K562 (cell line): ENCODE measurements at regions not wholly inside any gene's neighbourhood (a gene's known extent, or its start where the extent isn't known, plus 50 kb on each side); places are given as distances from the start of the nearest gene placed in this dataset.
A peak's percentile ranks its signal among the peaks of the same experiment; 100 is the strongest.

Experiments used
- ATAC-seq: fragments of 200-7000 bp; cut with Tn5 transposase; 3 replicates; pipeline ENCODE4 v1.9.1; 2020; ENCODE audit warnings: moderate library complexity
- BruUV-seq: library from RNA; stranded (reverse); fragments of 400-500 nt; replicated peaks from 2 replicates; lab custom pipeline; 2021; lab: Mats Ljungman, UMichigan
- CTCF ChIA-PET: fragments of 300-600 bp; formaldehyde crosslinking; extraction: SDS; loops from one replicate; lab custom pipeline; 2021; ENCODE audit warnings: low intra/inter-chr PET ratio; lab: Yijun Ruan, JAX
- POLR2A ChIA-PET: fragments of 300-600, 350-650 bp; sonication (Branson Sonifier 250); formaldehyde crosslinking; extraction: SDS; loops from one replicate; lab custom pipeline; 2021; ENCODE audit warnings: antibody characterized with exemption, inconsistent platforms; lab: Yijun Ruan, JAX
- DNase-seq, 4 experiments: peaks; one replicate each; pipeline versions ENCODE4 v3.0.0 to v3.0.0-alpha.2; 2011 to 2018; ENCODE audit warnings: low spot score in 3 of 4, mixed read lengths in 3 of 4; ENCODE audit errors: extremely low read depth in 1 of 4
- FAIRE-seq: peaks from 2 replicates; lab custom pipeline; 2011; peaks lifted over from hg19 to GRCh38; lab: Jason Lieb, UNC
- H2AFZ ChIP-seq: 2 replicates; pipeline ENCODE4 v1.6.0; 2011; ENCODE audit warnings: low read depth, low read length, control low read depth, inconsistent platforms
- H3K27ac ChIP-seq: fragments of 200-600 bp; 3 replicates; pipeline ENCODE4 v1.8.0; 2011; ENCODE audit warnings: low read depth, mild to moderate bottlenecking, control low read depth, inconsistent platforms, low read length, moderate library complexity, mixed read lengths; ENCODE audit errors: extremely low read depth
- H3K27me3 ChIP-seq, 2 experiments: fragments of 300-600 bp in 1 of 2; 2 replicates in 1 of 2; 3 replicates in 1 of 2; pipeline versions ENCODE4 v1.6.0 to v1.8.0; 2011; ENCODE audit warnings: inconsistent platforms in 2 of 2, low read length in 2 of 2, mild to moderate bottlenecking in 1 of 2, mixed read lengths in 1 of 2, moderate library complexity in 1 of 2; ENCODE audit not compliant: control insufficient read depth in 2 of 2, insufficient read depth in 2 of 2
- H3K36me3 ChIP-seq: fragments of 300-600 bp; 3 replicates; pipeline ENCODE4 v1.8.0; 2011; ENCODE audit warnings: mild to moderate bottlenecking, low read length, inconsistent platforms; ENCODE audit not compliant: control insufficient read depth, insufficient read depth
- H3K4me1 ChIP-seq, 2 experiments: fragments of 200-600 bp in 1 of 2; replicated peaks in 1 of 2; 2 replicates in 1 of 2; 3 replicates in 1 of 2; pipeline versions ENCODE4 v1.5.1 to v1.8.0; 2011; ENCODE audit warnings: inconsistent platforms in 2 of 2, low read length in 2 of 2, mild to moderate bottlenecking in 1 of 2, mixed read lengths in 1 of 2, moderate library complexity in 1 of 2; ENCODE audit not compliant: control insufficient read depth in 2 of 2, insufficient read depth in 2 of 2
- H3K4me2 ChIP-seq: 2 replicates; pipeline ENCODE4 v1.6.1; 2011; ENCODE audit warnings: low read length, control low read depth, inconsistent platforms, mixed read lengths; ENCODE audit not compliant: insufficient read depth
- H3K4me3 ChIP-seq: fragments of 200-600 bp; sonication (generic), shearing (Covaris generic); 2 replicates; pipeline ENCODE4 v1.5.1; 2016; ENCODE audit warnings: control low read depth, inconsistent platforms
- H3K79me2 ChIP-seq: fragments of 200-600 bp; 3 replicates; pipeline ENCODE4 v1.8.0; 2011; ENCODE audit warnings: low read length, inconsistent platforms; ENCODE audit not compliant: control insufficient read depth, insufficient read depth
- H3K9ac ChIP-seq, 2 experiments: 2 replicates each; pipeline versions ENCODE4 v1.6.0 to v1.6.1; 2011; ENCODE audit warnings: low read depth in 2 of 2, low read length in 2 of 2, control low read depth in 1 of 2, inconsistent platforms in 1 of 2, mild to moderate bottlenecking in 1 of 2, mixed read lengths in 1 of 2; ENCODE audit not compliant: insufficient read depth in 1 of 2
- H3K9me1 ChIP-seq: one replicate; pipeline ENCODE4 v1.6.0; 2011; ENCODE audit warnings: inconsistent platforms, mild to moderate bottlenecking, low read length, moderate library complexity; ENCODE audit not compliant: control insufficient read depth, insufficient read depth
- H3K9me3 ChIP-seq: replicated peaks from 2 replicates; pipeline ENCODE4 v1.5.1; 2011; ENCODE audit warnings: low read depth, low read length, inconsistent platforms; ENCODE audit not compliant: control insufficient read depth, insufficient read depth
- H4K20me1 ChIP-seq: replicated peaks from 2 replicates; pipeline ENCODE4 v1.6.1; 2011; ENCODE audit warnings: low read length, inconsistent platforms, mixed read lengths; ENCODE audit not compliant: control insufficient read depth, insufficient read depth
- BDP1 ChIP-seq: IDR thresholded peaks from 3 replicates; pipeline ENCODE4 v1.6.1; 2011; ENCODE audit not compliant: insufficient read length, insufficient read depth
- ELF4 ChIP-seq: fragments of 450-650 bp; formaldehyde crosslinking; IDR thresholded peaks from 2 replicates; pipeline ENCODE4 v1.4.0; 2022; ENCODE audit warnings: missing genetic modification characterization
- EWSR1 ChIP-seq: fragments of 450-650 bp; IDR thresholded peaks from 2 replicates; pipeline ENCODE4 v1.6.1; 2018; ENCODE audit warnings: borderline replicate concordance, mild to moderate bottlenecking, low read depth, moderate library complexity; ENCODE audit not compliant: partially characterized antibody
- HOXB6 ChIP-seq: fragments of 250-450 bp; sonication (Bioruptor Pico); IDR thresholded peaks from 2 replicates; pipeline ENCODE4 v1.5.1; 2022; ENCODE audit warnings: mild to moderate bottlenecking, borderline replicate concordance
- ILK ChIP-seq: fragments of 450-650 bp; IDR thresholded peaks from 2 replicates; pipeline ENCODE4 v1.6.1; 2016; ENCODE audit warnings: missing genetic modification characterization, low read depth, mild to moderate bottlenecking, missing compliant biosample characterization, moderate library complexity, borderline replicate concordance
- KLF10 ChIP-seq: fragments of 250-450 bp; sonication (Bioruptor Pico); IDR thresholded peaks from 2 replicates; pipeline ENCODE4 v1.6.1; 2021; ENCODE audit warnings: matching md5 sums
- NFIX ChIP-seq: fragments of 250-450 bp; sonication (Bioruptor Pico); IDR thresholded peaks from 2 replicates; pipeline ENCODE4 v1.4.0; 2020; ENCODE audit warnings: low read depth, mild to moderate bottlenecking, moderate library complexity
- POLR2A ChIP-seq: fragments of 450-650 bp; conservative IDR thresholded peaks from 2 replicates; pipeline ENCODE4 v1.6.1; 2016
- POLR2H ChIP-seq: IDR thresholded peaks from 2 replicates; pipeline ENCODE4 v1.6.1; 2016; ENCODE audit warnings: missing genetic modification characterization, low read depth, mild to moderate bottlenecking, control low read depth, missing compliant biosample characterization, moderate library complexity
- POLR3A ChIP-seq: IDR thresholded peaks from 2 replicates; pipeline ENCODE4 v1.6.1; 2011; ENCODE audit warnings: borderline replicate concordance, mild to moderate bottlenecking, moderate library complexity; ENCODE audit not compliant: insufficient read length, insufficient read depth; ENCODE audit errors: extremely low read depth
- TAF15 ChIP-seq: fragments of 200-400 bp; formaldehyde crosslinking; IDR thresholded peaks from 2 replicates; pipeline ENCODE4 v1.6.1; 2017; ENCODE audit warnings: mild to moderate bottlenecking, low read depth, low read length, moderate library complexity
- TBP ChIP-seq: optimal IDR thresholded peaks from 2 replicates; pipeline ENCODE3; 2011; ENCODE audit warnings: low read depth, low read length, improper control_type of control experiment
- ZC3H8 ChIP-seq: fragments of 450-650 bp; IDR thresholded peaks from 2 replicates; pipeline ENCODE4 v1.6.1; 2017
- ZFP1 ChIP-seq: fragments of 450-650 bp; formaldehyde crosslinking; IDR thresholded peaks from 2 replicates; pipeline ENCODE4 v1.4.0; 2020; ENCODE audit warnings: mild to moderate bottlenecking, mixed read lengths
- ZNF140 ChIP-seq: fragments of 250-450 bp; sonication (Bioruptor Pico); IDR thresholded peaks from 2 replicates; pipeline ENCODE4 v1.8.0; 2021; ENCODE audit warnings: moderate library complexity, mild to moderate bottlenecking, inconsistent platforms
- ZNF175 ChIP-seq: fragments of 200-800 bp; sonication (Bioruptor generic); IDR thresholded peaks from 2 replicates; pipeline ENCODE4 v1.6.1; 2016; ENCODE audit warnings: low read depth, mild to moderate bottlenecking, missing genetic modification characterization, missing compliant biosample characterization
- ZSCAN32 ChIP-seq: fragments of 450-650 bp; formaldehyde crosslinking; IDR thresholded peaks from 2 replicates; pipeline ENCODE4 v1.4.0; 2020; ENCODE audit warnings: mild to moderate bottlenecking, moderate library complexity
- WGBS: fragments of 100-300 bp; shearing (Covaris generic); methylation state at CpG from one replicate; pipeline ENCODE4 v1.1.6; 2016; ENCODE audit warnings: low coverage, mixed read lengths; ENCODE audit not compliant: insufficient coverage; ENCODE audit errors: missing lambda C conversion rate; 5-methylcytosine and 5-hydroxymethylcytosine counted together
- in situ Hi-C: fragments of 300-500 bp; cut with MboI; formaldehyde crosslinking; loops from 4 replicates; pipeline ENCODE4 v1.15.0; 2018; ENCODE audit warnings: inconsistent platforms, mixed read lengths
- intact Hi-C: fragments of 100-400 bp; cut with micrococcal nuclease; formaldehyde crosslinking; loops from 2 replicates; pipeline ENCODE4 v1.14.2; 2022
- TF ChIP-seq, protein P1 (sequence below): fragments of 450-650 bp; formaldehyde crosslinking; IDR thresholded peaks from 2 replicates; pipeline ENCODE4 v1.4.0; 2020; ENCODE audit warnings: mild to moderate bottlenecking, moderate library complexity
- TF ChIP-seq, protein P2 (sequence below): fragments of 250-450 bp; sonication (Bioruptor Pico); IDR thresholded peaks from 2 replicates; pipeline ENCODE4 v1.9.0; 2021; ENCODE audit warnings: mild to moderate bottlenecking

DNA sequence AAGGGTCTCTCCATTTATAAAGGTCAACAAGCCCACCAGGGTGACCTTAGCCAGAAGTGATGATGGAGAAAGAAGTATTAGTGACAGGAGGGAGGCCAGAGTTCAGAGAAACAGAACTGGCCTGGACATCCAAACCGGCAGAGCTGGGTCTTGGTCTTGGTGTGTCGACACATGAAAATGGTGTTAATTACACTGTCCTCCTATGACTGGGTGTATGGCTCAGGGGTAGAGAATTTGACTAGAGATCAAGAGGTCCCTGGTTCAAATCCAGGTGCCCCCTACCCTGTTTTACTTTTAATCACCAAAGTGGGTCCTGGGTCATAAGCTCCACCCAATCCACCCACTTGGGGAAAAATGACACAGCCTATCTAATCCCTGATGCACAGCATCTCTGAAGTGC is 110.6 kb upstream of the ZNF746 start:
- Histone ChIP-seq H3K36me3 (peaks cover 93% of the 10 kb centered on the region), H2AFZ (no peak overlapping the region), H3K4me1 (no peaks in the 10 kb centered on the region), H3K27me3 (no peaks in the 10 kb centered on the region), H3K4me2 (no peak overlapping the region), H3K79me2 (no peaks in the 10 kb centered on the region), H3K27ac (no peak overlapping the region), H4K20me1 (no peaks in the 10 kb centered on the region; the same call in 1 of the 2 replicates), H3K4me3 (no peak overlapping the region), H3K9ac (no peak overlapping the region), H3K9me1 (no peaks in the 10 kb centered on the region), H3K9me3 (no peaks in the 10 kb centered on the region)
- in situ Hi-C loops = no loop called here
- DNase-seq (no peak), ATAC-seq (no peak), FAIRE-seq (no peak)
- WGBS = 86% methylated on average over 2 of the region's 2 CpGs
- intact Hi-C loops = no loop called here
- TF ChIP-seq ELF4 (no peak), EWSR1 (no peak), ILK (tag) (no peak), TBP (peak; percentile 87), ZC3H8 (no peak), KLF10 (CRISPR knock-in tag) (no peak), NFIX (CRISPR knock-in tag) (no peak), TAF15 (no peak), ZNF175 (CRISPR knock-in tag) (no peak), HOXB6 (CRISPR knock-in tag) (no peak), BDP1 (peak; percentile 19), POLR2H (peak; percentile 74), ZFP1 (CRISPR knock-in tag) (no peak), POLR2A (peak; percentile 48; the same call in 1 of the 2 replicates), ZSCAN32 (CRISPR knock-in tag) (no peak), POLR3A (peak; percentile 72), ZNF140 (CRISPR knock-in tag) (no peak)
- TF ChIP-seq, protein P1, sequence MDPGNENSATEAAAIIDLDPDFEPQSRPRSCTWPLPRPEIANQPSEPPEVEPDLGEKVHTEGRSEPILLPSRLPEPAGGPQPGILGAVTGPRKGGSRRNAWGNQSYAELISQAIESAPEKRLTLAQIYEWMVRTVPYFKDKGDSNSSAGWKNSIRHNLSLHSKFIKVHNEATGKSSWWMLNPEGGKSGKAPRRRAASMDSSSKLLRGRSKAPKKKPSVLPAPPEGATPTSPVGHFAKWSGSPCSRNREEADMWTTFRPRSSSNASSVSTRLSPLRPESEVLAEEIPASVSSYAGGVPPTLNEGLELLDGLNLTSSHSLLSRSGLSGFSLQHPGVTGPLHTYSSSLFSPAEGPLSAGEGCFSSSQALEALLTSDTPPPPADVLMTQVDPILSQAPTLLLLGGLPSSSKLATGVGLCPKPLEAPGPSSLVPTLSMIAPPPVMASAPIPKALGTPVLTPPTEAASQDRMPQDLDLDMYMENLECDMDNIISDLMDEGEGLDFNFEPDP (CRISPR knock-in tag) = no peak
- TF ChIP-seq, protein P2, sequence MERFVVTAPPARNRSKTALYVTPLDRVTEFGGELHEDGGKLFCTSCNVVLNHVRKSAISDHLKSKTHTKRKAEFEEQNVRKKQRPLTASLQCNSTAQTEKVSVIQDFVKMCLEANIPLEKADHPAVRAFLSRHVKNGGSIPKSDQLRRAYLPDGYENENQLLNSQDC = no peak
- CTCF ChIA-PET = no interaction called here
- BruUV-seq = no TSS peak
- POLR2A ChIA-PET = interaction anchor here (0.9 to 3.6 kb wide), 3 partner anchors 12 to 23 kb away, joined by 4 to 18 read pairs (median 14); no protein-coding TSS in a partner anchor
